ENCODE measurements at regions not wholly inside any gene's neighbourhood (a gene's known extent, or its start where the extent isn't known, plus 50 kb on each side); places are given as distances from the start of the nearest gene placed in this dataset.

DNA sequence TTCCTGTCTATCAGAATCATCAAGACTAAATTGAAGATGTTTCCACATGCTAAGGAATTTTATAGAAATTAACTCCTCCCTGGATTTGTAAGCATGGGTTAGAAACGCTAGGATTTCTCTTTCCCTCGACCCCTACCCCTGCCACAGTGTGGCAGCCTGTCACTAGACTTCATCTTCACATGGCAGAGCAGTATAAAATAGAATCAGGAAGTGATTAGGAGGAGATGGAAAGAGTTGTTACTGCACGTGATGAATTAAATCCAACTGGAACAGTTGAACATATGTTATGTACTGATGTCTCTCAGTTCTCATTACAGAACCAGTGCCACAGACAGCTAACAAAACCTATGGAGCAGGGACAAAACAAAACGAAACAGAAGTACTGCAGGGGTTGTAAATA, 130.0 kb upstream of the BNIP2 start:
- H3K9ac ChIP-seq (ENCODE audit: low read length), result no peak overlapping the region
- H4K20me1 ChIP-seq (ENCODE audit: insufficient read depth, low read length), result no peaks in the 10 kb centered on the region
- H2AFZ ChIP-seq (ENCODE audit: low read depth, low read length), result no peak overlapping the region
- no peak overlapping the region for H3K4me3 ChIP-seq (ENCODE audit: low read length)
- H3K79me2 ChIP-seq (ENCODE audit: low read length), result no peaks in the 10 kb centered on the region
- H3K36me3 ChIP-seq (replicated peaks; ENCODE audit: low read depth, low read length), result no peaks in the 10 kb centered on the region
- H3K27me3 ChIP-seq (ENCODE audit: low read depth, low read length), result peaks cover 36% of the 10 kb centered on the region
- no peak for TF ChIP-seq EZH2phosphoT487 (IDR thresholded peaks at IDR 0.05; ENCODE audit: low read depth)
- TF ChIP-seq, protein P1, sequence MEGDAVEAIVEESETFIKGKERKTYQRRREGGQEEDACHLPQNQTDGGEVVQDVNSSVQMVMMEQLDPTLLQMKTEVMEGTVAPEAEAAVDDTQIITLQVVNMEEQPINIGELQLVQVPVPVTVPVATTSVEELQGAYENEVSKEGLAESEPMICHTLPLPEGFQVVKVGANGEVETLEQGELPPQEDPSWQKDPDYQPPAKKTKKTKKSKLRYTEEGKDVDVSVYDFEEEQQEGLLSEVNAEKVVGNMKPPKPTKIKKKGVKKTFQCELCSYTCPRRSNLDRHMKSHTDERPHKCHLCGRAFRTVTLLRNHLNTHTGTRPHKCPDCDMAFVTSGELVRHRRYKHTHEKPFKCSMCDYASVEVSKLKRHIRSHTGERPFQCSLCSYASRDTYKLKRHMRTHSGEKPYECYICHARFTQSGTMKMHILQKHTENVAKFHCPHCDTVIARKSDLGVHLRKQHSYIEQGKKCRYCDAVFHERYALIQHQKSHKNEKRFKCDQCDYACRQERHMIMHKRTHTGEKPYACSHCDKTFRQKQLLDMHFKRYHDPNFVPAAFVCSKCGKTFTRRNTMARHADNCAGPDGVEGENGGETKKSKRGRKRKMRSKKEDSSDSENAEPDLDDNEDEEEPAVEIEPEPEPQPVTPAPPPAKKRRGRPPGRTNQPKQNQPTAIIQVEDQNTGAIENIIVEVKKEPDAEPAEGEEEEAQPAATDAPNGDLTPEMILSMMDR (IDR thresholded peaks at IDR 0.05; ENCODE audit: low read depth, low read length), result no peak
- H3K9me3 ChIP-seq (ENCODE audit: insufficient read depth, low read length), result no peaks in the 10 kb centered on the region
- no peak overlapping the region for H3K27ac ChIP-seq (ENCODE audit: low read length)
- H3K4me2 ChIP-seq (ENCODE audit: low read length), result no peak overlapping the region
- H3K4me1 ChIP-seq (ENCODE audit: low read length), result peaks cover 6% of the 10 kb centered on the region; the same call in 1 of the 2 replicates

DNA sequence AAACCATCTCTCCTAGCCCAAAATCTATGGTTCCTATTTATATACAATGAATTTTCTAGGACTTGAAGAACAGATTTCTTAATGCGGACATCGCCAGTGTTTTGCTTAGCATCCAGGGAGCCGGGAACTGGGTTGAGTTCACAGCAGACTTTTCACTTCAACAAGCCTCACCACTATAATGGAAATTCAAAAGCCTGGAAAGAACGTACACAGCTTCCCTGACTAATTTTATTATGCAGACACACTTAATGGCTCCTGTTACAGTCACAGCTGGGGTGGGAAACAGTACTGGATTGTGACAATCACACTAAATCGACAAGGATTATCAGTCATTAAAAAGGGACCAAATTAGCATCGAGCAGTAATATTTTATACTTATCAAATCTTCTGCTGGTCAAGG, 129.2 kb upstream of the BNIP2 start:
- Histone ChIP-seq H3K27ac (ENCODE audit: low read length) (no peak overlapping the region), H3K9ac (ENCODE audit: low read length) (no peak overlapping the region), H4K20me1 (ENCODE audit: insufficient read depth, low read length) (no peaks in the 10 kb centered on the region), H3K4me2 (ENCODE audit: low read length) (no peak overlapping the region), H3K36me3 (replicated peaks; ENCODE audit: low read depth, low read length) (no peaks in the 10 kb centered on the region), H3K4me3 (ENCODE audit: low read length) (no peak overlapping the region), H2AFZ (ENCODE audit: low read depth, low read length) (no peak overlapping the region), H3K79me2 (ENCODE audit: low read length) (no peaks in the 10 kb centered on the region), H3K9me3 (ENCODE audit: insufficient read depth, low read length) (no peaks in the 10 kb centered on the region), H3K27me3 (ENCODE audit: low read depth, low read length) (peaks cover 42% of the 10 kb centered on the region), H3K4me1 (ENCODE audit: low read length) (peaks cover 6% of the 10 kb centered on the region; the same call in 1 of the 2 replicates)
- TF ChIP-seq, protein P1 (IDR thresholded peaks at IDR 0.05; ENCODE audit: low read depth, low read length), result no peak
- no peak for TF ChIP-seq EZH2phosphoT487 (IDR thresholded peaks at IDR 0.05; ENCODE audit: low read depth)

DNA sequence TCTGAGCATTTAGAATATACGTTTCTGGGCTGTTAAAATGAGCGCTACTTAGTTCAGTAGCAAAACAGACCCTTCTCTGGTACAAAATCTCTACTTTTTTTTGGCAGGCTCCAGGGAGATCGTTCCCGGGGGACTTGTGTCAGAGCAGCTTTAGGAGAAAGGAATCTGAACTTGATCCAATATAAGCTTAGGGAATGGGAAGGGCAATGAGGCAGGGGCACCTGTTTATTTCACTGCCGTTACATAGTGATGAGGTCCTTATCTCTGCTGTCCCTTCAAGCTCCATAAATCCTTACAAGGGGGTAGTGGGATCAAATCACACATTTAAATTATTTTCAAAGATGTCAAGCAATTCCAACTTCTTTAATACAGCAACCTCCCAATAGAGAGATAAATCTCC, 128.7 kb upstream of the BNIP2 start:
- TF ChIP-seq, protein P1 (IDR thresholded peaks at IDR 0.05; ENCODE audit: low read depth, low read length), result no peak
- no peak for TF ChIP-seq EZH2phosphoT487 (IDR thresholded peaks at IDR 0.05; ENCODE audit: low read depth)
- H3K9me3 ChIP-seq (ENCODE audit: insufficient read depth, low read length), result no peaks in the 10 kb centered on the region
- peaks cover 46% of the 10 kb centered on the region for H3K27me3 ChIP-seq (ENCODE audit: low read depth, low read length)
- H3K4me2 ChIP-seq (ENCODE audit: low read length), result no peak overlapping the region
- H2AFZ ChIP-seq (ENCODE audit: low read depth, low read length), result no peak overlapping the region
- no peaks in the 10 kb centered on the region for H3K36me3 ChIP-seq (replicated peaks; ENCODE audit: low read depth, low read length)
- no peaks in the 10 kb centered on the region for H4K20me1 ChIP-seq (ENCODE audit: insufficient read depth, low read length)
- no peaks in the 10 kb centered on the region for H3K79me2 ChIP-seq (ENCODE audit: low read length)
- H3K4me3 ChIP-seq (ENCODE audit: low read length), result no peak overlapping the region
- no peak overlapping the region for H3K27ac ChIP-seq (ENCODE audit: low read length)
- peaks cover 6% of the 10 kb centered on the region; the same call in 1 of the 2 replicates for H3K4me1 ChIP-seq (ENCODE audit: low read length)
- H3K9ac ChIP-seq (ENCODE audit: low read length), result no peak overlapping the region

- no peak overlapping the region for H3K27ac ChIP-seq (ENCODE audit: low read length)
- no peaks in the 10 kb centered on the region for H3K36me3 ChIP-seq (replicated peaks; ENCODE audit: low read depth, low read length)
- TF ChIP-seq, protein P1 (IDR thresholded peaks at IDR 0.05; ENCODE audit: low read depth, low read length), result no peak
- no peak for TF ChIP-seq EZH2phosphoT487 (IDR thresholded peaks at IDR 0.05; ENCODE audit: low read depth)
- no peak overlapping the region for H3K9ac ChIP-seq (ENCODE audit: low read length)
- H3K4me2 ChIP-seq (ENCODE audit: low read length), result no peak overlapping the region
- peaks cover 51% of the 10 kb centered on the region for H3K27me3 ChIP-seq (ENCODE audit: low read depth, low read length)
- no peaks in the 10 kb centered on the region for H3K9me3 ChIP-seq (ENCODE audit: insufficient read depth, low read length)
- peaks cover 6% of the 10 kb centered on the region; the same call in 1 of the 2 replicates for H3K4me1 ChIP-seq (ENCODE audit: low read length)
- no peak overlapping the region for H2AFZ ChIP-seq (ENCODE audit: low read depth, low read length)
- no peaks in the 10 kb centered on the region for H4K20me1 ChIP-seq (ENCODE audit: insufficient read depth, low read length)
- no peak overlapping the region for H3K4me3 ChIP-seq (ENCODE audit: low read length)
- no peaks in the 10 kb centered on the region for H3K79me2 ChIP-seq (ENCODE audit: low read length)
These were observed 127.9 kb upstream of the BNIP2 start for GRCh38 chr15:59817053-59817452.

Measured in OCI-LY3 (cell line).